MM.1S (cell line): ENCODE measurements at regions not wholly inside any gene's neighbourhood (a gene's known extent, or its start where the extent isn't known, plus 50 kb on each side); places are given as distances from the start of the nearest gene placed in this dataset.

Experiments
- CTCF ChIP-seq: fragments of 300-600 bp; sonication (generic); IDR thresholded peaks from 2 replicates; pipeline ENCODE4 v1.5.1; 2016; ENCODE audit warnings: antibody characterized with exemption, low read length, mixed read lengths
- EZH2 ChIP-seq: fragments of 300-600 bp; sonication (generic); optimal IDR thresholded peaks from 2 replicates; pipeline ENCODE3; 2017; ENCODE audit warnings: low read depth, mild to moderate bottlenecking, antibody characterized with exemption, low read length, mixed read lengths
- EZH2phosphoT487 ChIP-seq: fragments of 300-600 bp; sonication (generic); IDR thresholded peaks from 2 replicates; pipeline ENCODE4 v1.6.1; 2018; ENCODE audit warnings: antibody characterized with exemption, low read length

GRCh38 chr13:82687884-82688283 lies 1194.4 kb downstream of the SLITRK1 start:
- TF ChIP-seq CTCF (no peak), EZH2 (no peak), EZH2phosphoT487 (no peak)
